Stimulated activated CD8-positive, alpha-beta memory T cell treated with anti-CD3 and anti-CD28 coated beads, Interleukin-7, amount 100 ng/mL, for 48 hours (primary cell): ENCODE measurements at regions not wholly inside any gene's neighbourhood (a gene's known extent, or its start where the extent isn't known, plus 50 kb on each side); places are given as distances from the start of the nearest gene placed in this dataset.
"Not testable (repeated sequence)": the region's sequence is repeated elsewhere in the genome, so short reads cannot be mapped to it uniquely, and the experiment has no call there.

ENCODE experiments used
- DNase-seq, 2 donors: peaks; one replicate each; pipeline ENCODE4 v3.0.0-alpha.2; 2020; ENCODE audit warnings: low read depth in 1 of 2; ENCODE audit errors: extremely low read depth in 1 of 2

DNA sequence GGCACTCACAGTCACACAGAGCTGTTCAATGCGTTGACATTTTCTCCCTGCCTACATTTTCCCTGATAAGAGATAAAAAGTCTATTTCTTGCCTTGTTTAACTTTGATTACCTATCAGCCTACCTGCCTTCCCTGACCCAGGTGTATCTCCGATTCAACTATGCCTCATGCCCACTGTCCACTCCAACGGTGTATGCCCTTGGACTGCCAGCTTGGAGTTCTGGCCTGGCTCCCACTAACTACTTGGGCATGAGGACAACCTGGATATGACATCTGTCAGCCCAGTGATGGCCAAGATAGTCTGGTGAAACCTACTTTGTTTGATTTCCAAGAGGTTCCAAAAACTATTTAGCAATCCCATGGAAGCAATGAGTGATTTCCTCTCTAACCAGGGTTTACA, 93.0 kb upstream of the PELI2 start:
- no peak for DNase-seq

DNA sequence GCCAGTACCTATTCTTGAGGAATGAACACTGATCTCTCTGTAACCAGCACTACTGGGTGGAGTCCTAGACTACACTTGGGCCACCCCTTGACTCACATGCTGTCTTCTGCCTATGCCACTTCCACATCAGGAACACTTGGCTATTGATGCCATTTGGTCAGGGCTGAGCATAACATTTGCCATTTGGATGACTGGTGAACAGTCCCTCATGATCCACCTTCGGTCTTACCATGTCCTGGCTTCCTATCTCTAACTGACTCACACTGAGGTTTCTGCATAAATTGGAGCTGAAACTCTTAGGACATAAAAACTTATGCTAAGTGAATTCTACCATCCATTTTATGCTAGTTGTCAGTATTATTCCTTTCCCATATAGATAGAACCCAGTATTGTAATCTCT, 91.7 kb upstream of the PELI2 start:
- DNase-seq, result no peak

DNA sequence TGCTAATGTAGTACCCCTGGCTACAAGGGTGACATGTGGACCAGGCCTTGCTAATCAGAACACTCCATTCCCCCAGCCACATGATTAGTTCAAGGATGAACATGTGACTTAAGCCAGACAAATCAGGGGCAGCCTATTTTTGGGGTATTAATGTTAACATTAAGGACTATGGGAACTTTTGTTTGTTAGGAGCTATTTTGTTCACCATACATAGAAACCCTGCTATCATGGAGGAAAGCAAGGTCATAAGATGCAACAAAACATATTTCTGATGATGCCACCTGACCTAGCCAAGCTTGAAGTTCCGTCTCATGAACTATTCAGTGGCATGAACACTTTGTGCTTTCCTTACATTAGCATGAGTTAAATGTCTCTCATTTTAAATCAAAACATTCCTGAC, 90.8 kb upstream of the PELI2 start:
- no peak for DNase-seq

DNA sequence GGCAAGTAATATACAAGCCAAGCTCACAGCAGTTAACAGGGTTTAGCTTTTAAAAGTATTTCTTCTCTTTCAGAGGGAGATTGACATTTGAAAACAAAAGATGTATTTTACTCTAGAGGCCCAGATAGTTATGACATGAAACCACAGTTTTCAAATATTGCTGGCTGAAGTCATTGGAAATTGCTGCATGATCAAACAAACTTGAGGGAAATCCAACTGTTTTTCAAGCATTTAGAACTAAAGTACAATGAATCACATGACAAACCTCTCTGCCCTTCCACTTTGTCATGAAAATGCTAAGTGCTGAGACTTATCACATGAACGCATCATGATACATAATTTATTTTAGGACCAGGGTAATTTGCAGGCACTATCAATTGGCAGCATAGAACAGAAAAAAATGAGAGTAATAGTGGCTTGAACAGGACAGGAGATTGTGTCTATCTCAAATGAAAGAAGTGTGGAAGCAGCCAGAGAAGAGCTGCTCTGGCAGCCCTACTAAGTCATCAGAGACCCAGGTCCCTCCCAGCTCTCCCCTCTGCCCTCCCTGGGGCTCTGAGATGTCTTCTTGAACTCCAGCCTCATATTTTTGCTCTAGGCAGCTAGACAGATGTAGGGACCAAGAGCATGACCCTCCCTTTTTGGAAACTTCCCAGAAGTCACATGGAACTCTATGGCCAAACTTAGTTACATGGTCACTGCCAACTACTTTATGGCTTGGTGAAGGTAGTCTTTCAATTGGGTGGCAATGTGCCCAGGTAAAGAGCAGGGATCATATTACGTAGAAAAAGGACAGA, 90.1 kb upstream of the PELI2 start:
- DNase-seq, result no peak

DNA sequence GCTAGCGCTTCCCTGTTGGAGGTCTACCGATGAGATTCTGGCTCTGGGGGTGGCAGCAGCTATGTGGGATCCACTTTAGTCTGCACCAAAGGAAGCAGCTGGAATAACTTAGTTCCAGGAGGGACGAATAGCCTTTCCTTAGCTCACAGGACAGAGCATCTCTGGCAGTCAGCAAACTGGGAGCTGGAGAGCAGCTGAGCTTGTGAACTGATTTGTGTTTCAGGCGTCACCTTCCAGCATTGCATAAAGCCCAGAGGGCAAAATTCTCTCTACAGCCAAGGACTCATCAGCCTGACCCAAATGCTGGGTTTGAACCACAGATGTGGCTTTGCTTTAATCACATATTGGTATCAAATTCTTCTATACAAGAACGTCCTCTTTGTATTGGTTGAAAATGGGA, 81.9 kb upstream of the PELI2 start:
- DNase-seq, result no peak

DNA sequence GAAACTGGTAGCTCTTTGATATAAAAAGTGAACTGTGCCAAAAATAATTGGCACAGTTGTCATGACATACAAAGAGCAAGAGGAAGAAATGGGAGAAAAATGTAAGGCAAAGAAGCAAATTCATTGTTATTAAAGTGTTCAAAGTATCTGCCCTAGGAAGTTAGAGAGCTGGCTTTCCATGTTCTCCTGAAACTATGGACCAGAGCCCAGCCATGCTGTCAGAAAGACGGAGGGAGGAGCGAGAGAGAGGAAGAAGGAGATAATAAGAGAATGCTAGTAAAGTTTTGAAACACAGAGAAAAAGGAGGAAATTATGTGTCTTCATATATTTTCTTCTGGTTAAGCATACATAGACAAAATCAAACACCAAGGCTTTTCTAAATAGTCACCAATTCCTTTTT, 78.1 kb upstream of the PELI2 start:
- DNase-seq, result no peak

DNA sequence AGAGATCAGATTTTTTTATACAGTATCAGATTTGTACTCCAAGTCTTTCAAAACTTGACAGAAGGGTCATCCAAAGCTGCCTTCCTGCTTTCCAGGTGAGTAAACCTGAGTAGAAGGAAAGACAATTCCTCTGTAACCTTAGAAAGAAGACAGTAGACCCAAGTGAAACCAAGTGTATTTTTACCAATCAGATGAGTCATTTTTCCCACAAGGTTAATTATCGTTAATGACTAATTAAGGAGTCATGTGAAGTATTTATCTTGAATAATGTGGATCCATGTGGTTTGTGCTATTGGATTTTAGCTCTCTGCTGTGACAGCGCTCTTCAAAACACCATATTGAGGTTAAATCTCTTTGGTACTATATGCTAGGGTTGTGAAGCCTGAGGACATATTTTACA, 74.0 kb upstream of the PELI2 start:
- DNase-seq, result no peak

DNA sequence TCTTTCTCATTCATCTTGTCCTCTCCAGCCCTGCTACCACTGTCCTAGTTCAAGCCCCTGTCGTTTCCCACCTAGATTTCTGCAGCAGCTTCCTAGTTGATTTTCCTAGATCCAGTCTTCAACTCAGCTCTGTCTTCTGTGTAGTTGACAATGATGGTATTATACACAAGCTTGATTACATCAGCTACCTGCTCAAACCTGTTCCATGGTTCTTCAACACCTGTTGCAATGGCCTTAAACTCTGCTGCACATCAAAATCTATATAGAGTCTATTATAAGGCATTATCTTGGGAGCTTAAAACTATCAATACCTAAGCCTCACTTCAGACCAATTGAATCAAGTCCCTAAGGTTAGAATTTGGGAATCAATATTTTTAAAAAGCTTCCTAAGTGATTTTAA, 71.7 kb upstream of the PELI2 start:
- DNase-seq, result no peak

DNA sequence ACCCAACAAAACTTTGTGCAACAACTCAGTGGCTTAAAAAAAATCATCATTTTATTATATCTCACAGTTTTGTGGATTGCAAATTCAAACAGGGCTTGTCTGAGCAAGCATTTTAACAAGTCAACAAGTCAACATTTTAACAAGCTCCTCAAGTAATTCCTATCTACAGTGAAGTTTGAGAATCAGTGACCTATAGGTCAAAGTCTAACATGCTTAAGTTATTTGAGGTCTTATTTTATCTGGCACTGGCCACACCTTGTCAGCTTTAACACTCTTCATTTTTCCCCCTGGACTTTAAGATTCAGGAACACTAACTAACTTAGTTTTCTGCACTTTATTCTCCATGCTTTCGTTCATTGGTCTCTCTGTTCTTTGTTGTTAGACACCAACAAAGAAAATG, 71.2 kb upstream of the PELI2 start:
- no peak for DNase-seq

DNA sequence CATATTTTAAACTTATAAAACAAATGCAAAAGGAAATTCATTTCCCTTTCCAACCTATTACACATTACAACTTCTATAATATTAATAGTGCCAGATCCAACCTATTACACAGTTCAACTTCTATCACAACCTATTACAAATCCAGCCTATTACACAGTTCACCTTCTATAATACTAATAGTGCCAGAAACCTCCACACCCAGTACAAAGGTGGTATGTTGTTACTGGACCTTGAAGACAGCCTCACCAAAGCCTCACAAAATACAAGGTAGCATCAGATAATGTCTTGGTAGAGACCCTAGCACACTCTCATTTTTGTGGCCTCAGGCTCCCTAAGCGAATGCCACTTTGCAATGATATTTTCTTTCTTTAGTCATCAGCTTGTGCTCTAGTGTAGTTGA, 68.7 kb upstream of the PELI2 start:
- DNase-seq, result no peak

DNA sequence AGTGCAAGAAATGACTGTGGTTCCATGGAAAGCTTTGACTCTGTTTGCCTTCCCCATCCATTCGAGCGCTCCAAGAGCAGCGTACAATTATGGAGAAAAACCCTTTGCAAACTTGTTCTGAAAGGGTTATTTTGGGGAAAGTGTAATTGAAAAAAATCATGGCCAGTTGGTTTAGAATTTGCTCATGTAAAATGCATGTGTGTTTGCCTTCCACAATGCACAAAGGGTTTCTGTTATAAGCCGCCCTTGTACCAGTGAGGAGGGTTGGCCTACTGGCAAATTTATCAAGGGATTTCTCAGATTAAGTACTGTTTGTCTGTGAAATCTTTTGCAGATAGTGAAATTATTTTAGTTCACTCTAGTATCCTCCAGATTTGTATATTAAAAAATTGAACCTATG, 62.7 kb upstream of the PELI2 start:
- DNase-seq, result no peak

DNA sequence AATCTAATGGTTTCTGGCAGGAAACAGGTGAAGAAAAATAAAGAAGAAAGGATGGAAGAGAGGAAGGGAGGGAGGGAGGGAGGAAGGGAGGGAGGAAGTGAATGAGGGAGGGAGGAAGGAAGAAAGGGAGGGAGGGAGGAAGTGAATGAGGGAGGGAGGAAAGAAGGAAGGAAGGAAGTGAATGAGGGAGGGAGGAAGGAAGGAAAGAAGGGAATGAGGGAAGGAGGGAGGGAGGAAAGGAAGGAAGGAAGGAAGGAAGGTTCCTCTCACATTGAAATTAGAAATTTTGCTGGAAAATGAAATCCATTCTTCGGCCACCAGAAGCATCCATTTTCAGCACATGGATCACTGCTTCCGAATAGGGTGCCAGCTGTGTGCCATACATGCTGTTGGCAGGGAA, 62.2 kb upstream of the PELI2 start:
- no peak for DNase-seq

DNA sequence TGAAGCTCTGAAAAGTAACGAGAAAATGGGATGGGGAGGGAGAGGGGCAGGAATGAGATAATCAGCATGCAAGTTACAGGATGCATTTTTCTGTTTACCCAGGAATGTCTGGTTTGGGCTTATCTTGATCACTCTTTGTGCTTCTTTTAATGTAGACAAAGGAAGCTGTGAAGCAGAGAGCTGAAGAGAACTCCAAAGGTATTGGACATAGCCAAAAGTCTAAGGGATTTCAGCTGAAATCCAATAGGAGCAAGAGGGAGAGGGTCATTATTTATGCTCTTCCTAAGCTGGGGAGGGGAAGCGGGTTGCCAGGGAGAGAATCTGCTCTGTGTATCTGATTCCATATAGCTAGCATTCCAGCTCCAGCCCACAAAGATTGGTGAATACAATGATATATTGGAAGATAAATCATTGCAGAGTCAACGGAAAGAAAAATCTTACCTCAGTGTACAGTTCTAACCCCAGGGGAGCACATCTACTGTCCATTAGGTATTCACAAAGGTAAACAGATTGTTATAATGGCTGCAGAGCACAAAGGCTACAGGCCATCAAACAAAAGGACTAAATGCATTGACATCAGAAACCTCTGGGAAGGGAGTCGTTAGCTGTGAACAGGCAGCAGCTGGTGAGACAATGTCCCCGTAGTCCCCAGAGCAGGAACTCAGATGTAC, 61.0 kb upstream of the PELI2 start:
- DNase-seq, result no peak

DNA sequence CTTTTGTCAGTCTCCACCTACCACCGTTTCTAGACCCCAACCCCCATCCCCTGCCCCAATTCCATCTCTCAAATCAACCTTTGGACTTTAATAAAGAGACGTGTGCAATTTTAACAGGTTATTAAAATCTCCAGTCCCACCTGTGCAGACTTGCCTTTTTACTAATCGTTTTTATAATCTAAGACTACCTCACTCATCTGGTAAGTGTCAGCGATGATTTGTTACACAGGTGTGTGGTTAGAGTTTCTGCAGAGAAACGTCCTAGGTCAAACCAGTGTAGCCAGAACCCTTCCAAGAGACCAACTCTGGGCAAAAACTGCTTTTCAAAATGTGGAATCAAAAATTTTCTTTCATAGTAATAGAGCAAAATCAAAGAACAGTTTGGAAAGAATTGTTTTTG, 60.4 kb upstream of the PELI2 start:
- no peak for DNase-seq

DNA sequence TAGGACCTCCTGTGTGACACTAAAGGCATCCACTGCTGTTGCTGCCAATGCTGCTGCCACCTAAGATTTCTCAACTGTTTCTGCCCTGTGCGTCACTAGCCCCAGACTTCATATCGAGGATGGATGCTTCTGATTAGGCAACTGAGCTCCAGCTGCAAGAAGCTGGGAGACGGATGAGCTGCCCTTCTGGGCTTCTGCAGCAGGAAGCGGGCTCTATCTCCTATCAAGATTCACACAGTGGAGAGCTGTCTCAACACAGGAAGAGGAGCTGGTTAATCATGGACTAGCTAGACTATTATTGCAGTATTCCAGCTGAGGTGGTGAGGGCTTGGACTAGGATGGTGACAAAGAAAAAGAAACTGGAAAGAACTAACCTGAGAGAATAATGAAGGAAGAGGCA, 59.2 kb upstream of the PELI2 start:
- DNase-seq, result no peak

DNA sequence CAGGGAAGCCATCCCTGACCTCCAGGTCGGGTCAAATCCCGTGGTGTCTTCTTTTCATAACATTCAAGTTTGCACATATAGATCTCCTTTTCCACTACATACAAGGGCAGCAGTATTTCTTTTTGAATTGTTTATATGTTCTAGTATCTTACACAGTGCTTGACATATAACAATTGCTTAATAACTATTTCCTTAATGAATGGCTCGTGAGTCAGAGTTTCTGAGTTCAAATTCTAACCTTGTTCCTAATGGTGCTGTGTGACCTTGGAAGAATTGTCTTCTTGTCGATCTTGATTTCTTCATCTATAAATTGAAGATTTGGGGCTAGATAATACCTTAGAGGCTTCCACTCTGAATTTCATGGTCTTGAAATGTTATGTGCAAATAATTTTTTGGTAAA, 57.2 kb upstream of the PELI2 start:
- DNase-seq, result no peak

DNA sequence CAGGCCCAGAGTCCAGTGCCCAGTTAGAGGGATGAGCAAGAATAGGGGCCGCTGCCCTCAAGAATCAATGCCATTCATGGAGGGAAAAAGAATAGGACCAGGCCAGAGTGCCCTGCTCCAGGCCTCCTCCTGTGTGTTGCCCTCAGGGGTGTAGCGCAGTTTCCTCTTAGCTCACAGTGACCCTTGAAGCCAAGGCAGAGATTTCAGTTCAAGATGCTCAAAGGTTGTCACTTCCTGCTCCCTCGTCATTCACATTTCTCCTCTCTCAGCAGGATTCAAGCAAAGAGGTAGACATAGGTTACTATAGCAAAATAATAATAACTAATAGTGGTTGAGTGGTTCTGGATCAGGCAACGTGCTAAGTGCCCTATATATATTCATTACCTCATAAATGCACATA, 55.1 kb upstream of the PELI2 start:
- no peak for DNase-seq

DNA sequence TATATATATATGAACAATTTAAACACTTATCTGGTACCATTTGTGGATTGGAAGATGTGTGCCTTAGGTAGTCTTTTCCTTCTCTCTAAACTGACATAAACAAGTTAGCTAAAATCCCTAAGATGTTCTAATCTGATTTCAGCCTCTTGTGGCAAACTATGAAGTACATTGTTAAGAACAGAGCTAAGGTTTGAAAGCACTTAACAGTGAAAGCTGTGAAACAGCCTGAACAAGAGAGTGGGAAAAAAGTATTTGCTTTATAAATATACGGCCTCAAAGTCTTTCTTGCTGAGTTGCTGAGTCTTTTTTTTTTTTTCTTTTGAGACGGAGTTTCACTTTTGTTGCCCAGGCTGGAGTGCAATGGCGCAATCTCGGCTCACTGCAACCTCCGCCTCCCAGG, 53.7 kb upstream of the PELI2 start:
- no peak for DNase-seq

DNA sequence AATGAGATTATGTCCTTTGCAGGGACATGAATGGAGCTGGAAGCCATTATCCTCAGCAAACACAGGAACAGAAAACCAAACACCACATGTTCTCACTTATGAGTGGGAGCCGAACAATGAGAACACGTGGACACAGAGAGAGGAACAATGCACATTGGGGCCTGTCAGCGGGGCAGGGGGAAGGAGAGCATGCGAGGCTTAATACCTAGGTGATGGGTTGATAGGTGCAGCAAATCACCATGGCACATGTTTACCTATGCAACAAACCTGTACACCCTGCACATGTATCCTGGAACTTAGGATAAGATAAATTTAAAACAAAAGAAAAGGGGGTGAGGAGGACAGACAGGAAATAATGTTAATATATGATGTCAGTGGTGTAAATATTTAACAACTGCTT, 53.0 kb upstream of the PELI2 start:
- DNase-seq, result not testable (repeated sequence)

DNA sequence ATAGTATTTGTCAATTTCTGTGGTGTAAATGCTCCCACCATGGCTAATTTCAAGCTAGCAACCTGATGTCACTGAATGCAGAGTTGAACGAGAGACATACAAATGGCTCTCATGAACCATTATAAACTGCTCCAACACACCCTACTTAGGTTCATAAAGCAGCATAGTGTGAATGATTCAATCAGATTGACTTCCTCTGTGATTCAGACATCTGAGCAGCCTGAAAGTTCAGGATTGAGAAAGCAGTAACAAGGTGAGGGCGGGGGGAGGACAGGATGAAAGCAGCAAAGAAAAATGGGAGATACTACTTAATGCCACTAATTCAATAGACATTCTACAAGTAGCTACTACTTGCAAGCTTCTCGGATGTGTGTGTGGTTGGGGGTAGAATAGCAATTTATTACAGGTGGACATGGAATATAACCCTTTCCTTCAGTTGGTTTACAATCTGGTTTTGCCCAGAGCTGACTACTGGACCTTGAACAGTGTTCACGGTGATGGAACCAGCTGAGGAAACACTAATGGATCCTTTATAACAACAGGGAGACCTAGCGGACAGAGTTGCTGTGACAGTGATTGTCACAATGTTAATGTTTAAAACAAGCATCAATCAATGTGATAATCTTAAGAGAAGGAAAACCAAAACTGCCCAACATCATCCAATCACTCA, 52.5 kb upstream of the PELI2 start:
- DNase-seq, result no peak
